HG02938 (cell line): ENCODE measurements at regions not wholly inside any gene's neighbourhood (a gene's known extent, or its start where the extent isn't known, plus 50 kb on each side); places are given as distances from the start of the nearest gene placed in this dataset.
A peak's percentile ranks its signal among the peaks of the same experiment; 100 is the strongest.

Experiments
- ATAC-seq: cut with Tn5 transposase; IDR thresholded peaks from one replicate; pipeline ENCODE4 v1.9.1; 2021; ENCODE audit warnings: mild to moderate bottlenecking, moderate library complexity; ENCODE audit not compliant: unreplicated experiment

- no peak for ATAC-seq
These were observed 169.1 kb downstream of the GUCY2F start for GRCh38 chrX:109312757-109313156.

GRCh38 chrX:109310031-109310430 lies 171.9 kb downstream of the GUCY2F start:
- ATAC-seq, result no peak

DNA sequence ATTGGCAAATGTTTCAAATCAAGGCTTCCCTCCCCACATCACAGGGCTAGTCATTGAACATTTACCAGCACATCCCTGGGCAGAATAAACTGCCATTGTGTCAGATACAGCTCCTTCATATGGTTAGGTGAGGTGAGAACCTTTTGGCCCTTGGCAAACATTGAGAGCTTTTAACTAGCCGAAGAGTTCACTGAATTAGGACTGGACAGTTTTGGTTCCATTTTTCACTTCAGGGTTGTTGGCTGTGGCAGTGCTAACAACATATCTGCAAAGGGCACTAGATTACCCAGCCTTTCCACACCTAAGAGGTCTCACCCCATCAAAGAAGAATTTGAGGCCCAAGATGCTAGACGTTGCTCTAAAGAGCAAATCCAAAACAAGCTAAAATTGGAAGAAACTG lies 180.7 kb downstream of the GUCY2F start:
- no peak for ATAC-seq

GRCh38 chrX:109300415-109300814 lies 181.5 kb downstream of the GUCY2F start:
- ATAC-seq, result no peak

GRCh38 chrX:109299091-109299490 lies 182.8 kb downstream of the GUCY2F start:
- no peak for ATAC-seq

DNA sequence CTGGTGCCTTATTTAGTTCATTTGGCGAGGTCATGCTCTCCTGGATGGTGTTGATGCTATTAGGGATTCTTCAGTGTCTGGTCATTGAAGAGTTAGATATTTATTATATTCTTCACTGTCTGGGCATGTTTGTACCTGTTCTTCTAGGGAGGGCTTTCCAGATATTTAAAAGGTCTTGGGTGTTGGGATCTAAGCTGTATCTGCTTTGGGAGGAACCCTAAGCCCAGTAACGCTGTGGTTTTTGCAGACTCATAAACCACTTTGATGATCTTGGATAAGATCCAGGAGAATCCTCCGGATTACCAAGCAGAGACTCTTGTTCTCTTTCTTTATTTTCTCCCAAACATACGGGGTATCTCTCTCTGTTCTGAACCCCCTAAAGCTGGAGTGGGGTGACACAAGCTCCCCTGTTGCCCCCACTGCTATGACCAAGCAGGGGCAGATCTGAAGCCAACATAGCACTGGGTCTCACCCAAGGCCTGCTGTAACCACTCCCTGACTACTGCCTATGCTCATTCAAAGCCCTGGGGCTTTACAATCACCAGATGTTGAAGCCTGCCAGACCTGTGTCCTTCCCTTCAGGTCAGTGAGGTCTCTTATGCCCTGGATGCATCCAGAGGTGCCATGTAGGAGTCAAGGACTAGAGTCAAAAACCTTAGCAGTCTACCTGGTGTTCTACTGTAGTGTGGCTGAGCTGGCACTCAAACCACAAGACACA lies 187.6 kb downstream of the GUCY2F start:
- ATAC-seq, result no peak

- peak; percentile 42 for ATAC-seq
These were observed 198.0 kb downstream of the GUCY2F start for GRCh38 chrX:109283870-109284269.

DNA sequence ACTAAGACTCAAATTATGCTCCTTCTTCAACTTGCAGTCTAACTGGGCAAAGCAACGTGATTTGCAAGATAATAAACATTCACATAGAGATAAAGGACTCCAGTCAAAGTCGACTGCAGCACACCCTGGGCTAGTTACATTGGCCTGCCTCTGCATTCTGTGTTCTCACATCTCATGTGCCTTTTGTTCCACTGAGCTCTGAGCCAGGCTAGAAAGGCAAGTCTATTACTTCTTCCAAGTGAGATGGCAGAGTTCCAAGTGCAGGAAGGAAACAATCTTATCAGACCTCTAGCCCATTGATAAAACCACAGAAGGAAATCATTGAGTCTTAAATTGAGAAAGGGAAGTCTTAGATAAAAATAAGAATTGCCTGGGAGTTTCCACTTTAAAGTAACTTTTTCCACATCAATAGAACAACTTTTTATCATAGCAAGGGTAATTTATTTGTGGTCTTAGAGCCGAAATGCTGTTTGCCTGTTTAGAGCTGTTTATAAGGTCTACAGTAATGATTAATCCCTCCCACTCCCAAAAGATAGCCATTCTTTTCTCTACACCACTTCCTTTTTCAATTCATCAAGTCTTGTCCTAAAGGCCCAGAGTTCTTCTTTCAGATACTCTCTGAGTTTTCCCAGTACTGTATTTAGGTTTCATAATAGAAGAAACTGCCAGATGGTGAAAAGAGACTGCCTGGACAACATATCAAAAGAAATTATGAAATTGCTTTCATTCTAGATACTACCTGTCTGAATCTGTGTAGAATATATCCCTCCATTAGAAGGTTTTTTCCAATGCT lies 200.2 kb downstream of the GUCY2F start:
- peak; percentile 60 for ATAC-seq

GRCh38 chrX:109274806-109275205 lies 207.1 kb downstream of the GUCY2F start:
- no peak for ATAC-seq

DNA sequence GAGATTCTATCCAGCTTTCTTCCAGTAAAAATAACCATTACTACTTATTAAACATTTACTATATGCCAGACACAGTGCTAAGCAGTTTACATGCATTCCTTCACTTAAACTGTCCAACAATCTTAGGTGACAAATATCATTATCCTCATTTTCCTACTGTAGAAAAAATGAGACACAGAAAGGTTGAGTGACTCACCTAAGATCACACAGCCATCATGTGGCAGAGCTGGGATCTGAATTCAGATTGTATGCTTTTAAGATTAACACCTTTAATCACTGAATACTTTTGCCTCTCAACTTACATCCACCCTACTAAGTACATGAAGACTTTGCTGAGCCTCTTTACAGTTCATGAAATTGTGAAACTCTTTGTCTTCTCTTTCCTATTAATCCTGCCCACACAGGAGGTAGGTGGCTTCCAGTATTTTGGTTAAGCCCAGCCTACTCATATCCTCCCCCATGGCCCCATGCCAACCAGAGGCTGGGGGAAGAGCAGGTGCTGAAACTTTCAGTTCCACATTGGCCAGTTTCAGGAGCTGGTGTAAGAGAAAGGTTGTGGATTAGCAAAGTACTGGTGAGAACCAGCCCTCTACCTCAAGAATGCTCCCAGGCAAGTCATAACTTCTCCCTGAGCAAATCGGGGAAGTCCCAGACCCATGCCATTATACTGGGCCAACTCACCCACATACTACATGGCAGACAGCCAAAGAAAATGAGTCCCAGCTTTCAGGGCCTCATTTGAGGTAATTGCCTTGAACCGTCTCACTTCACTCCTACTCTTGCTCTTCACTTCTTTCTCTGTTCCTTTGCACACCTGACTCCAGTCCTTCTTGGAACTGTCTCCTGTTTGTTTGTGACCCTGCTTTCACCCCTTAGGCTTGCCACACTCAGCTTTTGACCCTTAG lies 211.1 kb downstream of the GUCY2F start:
- ATAC-seq, result peak; percentile 98

GRCh38 chrX:109268340-109268739 lies 213.5 kb downstream of the GUCY2F start:
- ATAC-seq, result no peak

GRCh38 chrX:109266034-109266433 lies 215.9 kb downstream of the GUCY2F start:
- no peak for ATAC-seq

DNA sequence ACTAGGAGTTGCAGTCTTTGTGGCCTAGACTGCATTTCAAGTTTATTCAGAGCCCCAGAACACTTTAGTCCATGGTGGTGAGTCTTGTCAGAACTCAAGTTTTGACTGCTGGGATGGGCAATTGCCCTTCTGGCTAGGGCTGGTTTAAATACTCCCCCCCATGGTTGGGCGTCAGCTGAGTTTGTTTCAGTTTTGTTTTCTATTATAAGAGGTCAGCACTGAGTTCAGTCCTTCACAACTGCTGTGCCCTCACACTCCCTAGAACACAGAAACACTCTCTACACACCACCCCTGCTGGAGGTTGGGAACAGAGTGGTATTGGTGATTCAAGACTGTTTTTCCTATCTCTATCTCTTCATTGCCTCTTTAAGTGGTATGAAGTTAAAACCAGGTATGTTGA lies 217.0 kb downstream of the GUCY2F start:
- ATAC-seq, result no peak

DNA sequence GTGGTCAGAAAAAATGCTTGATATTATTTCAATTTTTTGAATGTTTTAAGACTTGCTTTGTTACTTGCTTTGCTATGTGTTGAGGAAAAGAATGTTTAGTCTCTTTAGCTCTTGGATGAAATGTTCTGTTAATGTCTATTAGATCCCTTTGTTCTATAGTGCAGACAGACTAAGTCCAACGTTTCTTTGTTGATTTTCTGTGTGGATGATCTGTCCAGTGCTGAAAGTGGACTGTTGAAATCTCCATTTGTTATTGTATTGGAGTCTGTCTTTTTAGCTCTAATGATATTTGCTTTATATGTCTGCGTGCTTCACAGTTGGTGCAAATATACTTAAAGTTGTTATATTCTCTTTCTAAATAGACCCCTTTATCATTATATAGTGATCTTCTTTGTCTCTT lies 220.6 kb downstream of the GUCY2F start:
- ATAC-seq, result no peak

- ATAC-seq, result no peak
These were observed 229.1 kb downstream of the GUCY2F start for GRCh38 chrX:109252789-109253188.

GRCh38 chrX:109218761-109219160 lies 263.1 kb downstream of the GUCY2F start:
- no peak for ATAC-seq

DNA sequence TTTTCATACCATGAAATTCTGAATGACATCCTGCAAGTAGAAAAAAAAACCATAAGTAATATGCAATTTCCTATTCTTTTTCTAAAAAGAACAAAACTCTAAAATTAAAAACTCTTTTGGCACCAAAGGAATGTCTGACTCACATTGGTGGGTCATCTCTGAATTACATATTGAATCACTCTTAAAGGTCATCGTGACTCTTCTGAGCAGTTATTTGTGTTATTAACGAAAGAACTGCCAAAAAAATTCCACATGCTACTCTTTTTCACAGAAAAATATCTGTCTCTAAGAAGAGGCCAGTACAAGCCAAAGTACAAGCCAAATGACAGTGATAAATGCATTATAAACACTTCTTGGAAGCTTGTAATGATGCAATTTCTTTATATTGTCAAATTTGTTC lies 282.2 kb downstream of the GUCY2F start:
- no peak for ATAC-seq

DNA sequence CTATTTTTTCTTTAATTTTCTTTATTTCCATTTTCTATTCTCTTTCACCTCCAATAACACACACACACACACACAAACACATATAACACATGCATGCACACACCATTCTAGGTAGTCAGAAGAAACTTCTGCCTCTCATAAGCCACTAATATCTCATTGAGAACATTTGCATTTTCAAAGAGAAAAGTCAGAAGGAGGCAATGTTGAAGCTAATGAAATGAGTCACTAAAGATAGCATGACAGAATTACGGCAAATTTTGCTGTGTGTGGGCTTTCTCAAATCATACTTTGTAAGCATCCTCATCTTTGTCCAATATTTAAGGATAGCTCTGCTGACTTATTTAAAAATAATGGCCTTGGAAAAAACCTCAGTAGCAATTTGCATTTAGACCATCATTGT lies 291.3 kb downstream of the GUCY2F start:
- ATAC-seq, result peak; percentile 56

DNA sequence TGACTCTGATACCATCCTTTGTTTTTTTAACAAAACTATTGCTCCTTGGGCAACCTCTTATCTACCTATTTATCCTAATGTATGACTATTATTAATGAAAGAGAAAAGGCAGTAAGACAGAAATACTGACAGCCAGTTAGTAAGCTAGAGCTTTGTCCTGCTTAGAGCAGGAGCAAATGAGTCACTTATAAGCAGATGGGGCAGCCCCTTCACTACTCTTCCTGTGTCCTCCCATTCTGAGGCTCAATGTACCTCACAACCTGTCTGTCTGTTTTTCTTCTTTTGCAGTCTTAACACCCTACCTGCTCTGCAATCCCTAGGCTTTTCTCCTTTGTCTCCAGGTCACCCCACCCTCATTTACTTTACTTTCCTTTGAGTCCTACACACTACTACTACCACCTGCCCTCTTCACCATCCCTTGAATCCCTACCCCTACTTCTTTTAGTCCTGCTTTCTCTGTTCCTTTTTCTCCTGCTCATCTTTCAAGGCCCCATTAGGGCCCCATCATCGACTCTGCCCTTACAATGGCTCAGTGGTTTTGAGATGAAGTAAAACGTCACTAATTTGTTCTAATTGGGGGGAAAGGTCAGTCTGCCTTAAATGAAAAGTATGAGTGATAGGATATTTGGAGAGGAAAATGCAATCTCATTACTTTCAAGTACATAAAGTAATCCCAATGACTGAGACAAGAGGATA lies 294.3 kb downstream of the GUCY2F start:
- ATAC-seq, result peak; percentile 77

- ATAC-seq, result no peak
These were observed 294.9 kb downstream of the GUCY2F start for GRCh38 chrX:109186939-109187338.
